Upper lobe of left lung (tissue), 4 donors: ENCODE measurements at regions not wholly inside any gene's neighbourhood (a gene's known extent, or its start where the extent isn't known, plus 50 kb on each side); places are given as distances from the start of the nearest gene placed in this dataset.

Source experiments
- EP300 ChIP-seq, 4 donors: sonication (generic); formaldehyde crosslinking; IDR thresholded peaks; one replicate each; pipeline ENCODE4 v1.5.1; 2017; ENCODE audit warnings: antibody characterized with exemption in 4 of 4, control low read depth in 2 of 4
- POLR2A ChIP-seq, 4 donors: fragments of 450-650 bp; IDR thresholded peaks; one replicate each; pipeline ENCODE4 v1.5.1; 2016 to 2017; ENCODE audit warnings: antibody characterized with exemption in 4 of 4, mild to moderate bottlenecking in 2 of 4
- TF ChIP-seq, protein P1 (sequence below), 6 experiments: fragments of 450-650 bp in 4 of 6; fragments of 200-600 bp in 2 of 6; sonication (generic) in 2 of 6; IDR thresholded peaks; one replicate each; pipeline ENCODE4 v1.5.1; 2016 to 2019; ENCODE audit warnings: antibody characterized with exemption in 6 of 6

DNA sequence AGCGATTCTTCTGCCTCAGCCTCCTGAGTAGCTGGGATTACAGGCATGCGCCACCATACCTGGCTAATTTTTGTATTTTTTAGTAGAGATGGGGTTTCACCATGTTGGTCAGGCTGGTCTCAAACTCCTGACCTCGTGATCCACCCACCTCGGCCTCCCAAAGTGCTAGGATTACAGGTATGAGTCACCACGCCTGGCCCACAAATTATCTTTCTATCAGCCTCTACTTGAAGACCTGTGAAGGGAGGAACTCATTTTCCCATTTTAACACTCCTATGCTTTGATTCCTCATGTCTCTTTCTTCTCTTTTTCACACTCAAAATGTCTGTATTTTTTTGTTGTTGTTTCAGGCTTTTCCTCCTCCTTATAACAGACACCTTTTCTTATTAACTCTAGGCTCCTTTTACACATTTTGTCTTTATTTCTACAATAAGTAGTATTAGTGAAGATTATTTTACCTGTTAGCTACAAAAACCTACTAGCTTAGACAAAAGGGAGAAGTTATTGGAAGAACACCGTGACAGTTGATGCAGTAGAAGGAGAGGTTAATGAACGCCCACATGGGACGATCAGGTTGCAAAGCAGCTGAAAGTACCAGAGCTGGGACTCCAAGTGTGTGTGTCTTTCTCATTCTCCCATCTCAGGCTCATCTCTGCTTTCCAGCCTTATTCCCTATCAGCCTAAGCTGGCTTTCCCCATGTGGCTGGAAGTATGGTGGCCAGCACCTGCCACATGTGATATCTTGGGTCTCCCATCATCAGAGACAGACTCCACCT lies 97.6 kb upstream of the AGAP1 start:
- TF ChIP-seq, protein P1, sequence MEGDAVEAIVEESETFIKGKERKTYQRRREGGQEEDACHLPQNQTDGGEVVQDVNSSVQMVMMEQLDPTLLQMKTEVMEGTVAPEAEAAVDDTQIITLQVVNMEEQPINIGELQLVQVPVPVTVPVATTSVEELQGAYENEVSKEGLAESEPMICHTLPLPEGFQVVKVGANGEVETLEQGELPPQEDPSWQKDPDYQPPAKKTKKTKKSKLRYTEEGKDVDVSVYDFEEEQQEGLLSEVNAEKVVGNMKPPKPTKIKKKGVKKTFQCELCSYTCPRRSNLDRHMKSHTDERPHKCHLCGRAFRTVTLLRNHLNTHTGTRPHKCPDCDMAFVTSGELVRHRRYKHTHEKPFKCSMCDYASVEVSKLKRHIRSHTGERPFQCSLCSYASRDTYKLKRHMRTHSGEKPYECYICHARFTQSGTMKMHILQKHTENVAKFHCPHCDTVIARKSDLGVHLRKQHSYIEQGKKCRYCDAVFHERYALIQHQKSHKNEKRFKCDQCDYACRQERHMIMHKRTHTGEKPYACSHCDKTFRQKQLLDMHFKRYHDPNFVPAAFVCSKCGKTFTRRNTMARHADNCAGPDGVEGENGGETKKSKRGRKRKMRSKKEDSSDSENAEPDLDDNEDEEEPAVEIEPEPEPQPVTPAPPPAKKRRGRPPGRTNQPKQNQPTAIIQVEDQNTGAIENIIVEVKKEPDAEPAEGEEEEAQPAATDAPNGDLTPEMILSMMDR (IDR thresholded peaks at IDR 0.05), result no peak
- TF ChIP-seq POLR2A (IDR thresholded peaks at IDR 0.05), result no peak
- no peak for TF ChIP-seq EP300 (IDR thresholded peaks at IDR 0.05)
